ENCODE measurements at regions not wholly inside any gene's neighbourhood (a gene's known extent, or its start where the extent isn't known, plus 50 kb on each side); places are given as distances from the start of the nearest gene placed in this dataset.
A peak's percentile ranks its signal among the peaks of the same experiment; 100 is the strongest.

DNA sequence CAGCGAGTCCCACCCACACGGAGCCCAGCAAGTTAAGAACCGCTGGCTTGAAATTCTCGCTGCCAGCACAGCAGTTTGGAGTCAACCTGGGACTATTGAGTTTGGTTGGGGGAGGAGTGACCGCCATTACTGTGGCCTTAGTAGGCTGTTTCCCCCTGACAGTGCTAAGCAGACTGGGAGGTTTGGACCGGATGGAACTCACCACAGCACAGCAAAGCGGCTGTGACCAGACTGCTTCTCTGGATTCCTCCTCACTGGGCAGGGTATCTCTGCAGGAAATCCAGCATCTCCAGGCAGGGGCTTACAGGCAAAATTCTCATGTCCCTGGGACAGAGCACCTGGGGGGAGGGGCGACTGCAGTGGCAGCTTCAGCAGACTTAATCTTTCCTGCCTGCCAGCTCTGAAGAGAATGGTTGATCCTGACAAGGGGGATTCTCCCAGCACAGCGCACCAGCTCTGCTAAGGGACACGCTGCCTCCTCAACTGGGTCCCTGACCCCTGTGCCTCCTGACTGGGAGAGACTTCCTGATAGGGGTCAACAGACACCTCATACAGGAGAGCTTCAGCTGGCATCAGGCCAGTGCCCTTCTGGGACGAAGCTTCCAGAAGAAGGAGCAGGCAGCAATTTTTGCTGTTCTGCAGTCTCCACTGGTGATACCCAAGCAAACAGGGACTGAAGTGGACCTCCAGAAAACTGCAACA is 425.4 kb downstream of the NYAP2 start:
- H3K14ac ChIP-seq (ENCODE audit: insufficient read depth, low read length) = no peak overlapping the region
- no peaks in the 10 kb centered on the region for H3K79me2 ChIP-seq (ENCODE audit: insufficient read depth, low read length)
- peaks cover 5 to 17% of the 10 kb centered on the region in 2 experiments for H3K4me1 Mint-ChIP-seq
- H3K27me3 ChIP-seq (ENCODE audit: insufficient read depth, low read length) = no peaks in the 10 kb centered on the region
- H3K27ac Mint-ChIP-seq = peak overlapping the region in 1 of 3 experiments; percentile 65; a peak in 2 of 7 replicates
- H2BK15ac ChIP-seq (ENCODE audit: low read depth, low read length) = no peak overlapping the region
- peak; percentile 33 for DNase-seq
- H3K23me2 ChIP-seq (ENCODE audit: insufficient read length, low read depth, low read length, poor library complexity, severe bottlenecking) = no peaks in the 10 kb centered on the region
- no peak overlapping the region for H3K4ac ChIP-seq (ENCODE audit: low read depth, low read length)
- H4K8ac ChIP-seq (replicated peaks; ENCODE audit: insufficient read length, low read depth, low read length) = no peak overlapping the region
- no peak overlapping the region for H4K5ac ChIP-seq (ENCODE audit: insufficient read length, low read depth, low read length)
- H2BK12ac ChIP-seq (ENCODE audit: insufficient read length, low read depth, low read length) = no peak overlapping the region
- H3K56ac ChIP-seq (ENCODE audit: insufficient read length, low read depth, low read length) = no peak overlapping the region
- no CpG with 5 or more reads among the region's 11 CpGs for WGBS (ENCODE audit: extremely low coverage, insufficient read length, low lambda C conversion rate)
- no peaks in the 10 kb centered on the region for H3K79me1 ChIP-seq (ENCODE audit: insufficient read depth, low read depth, low read length, poor library complexity, severe bottlenecking)
- no peak overlapping the region for H2BK120ac ChIP-seq (ENCODE audit: low read depth, low read length, poor library complexity, severe bottlenecking)
- no peak overlapping the region for H2AFZ ChIP-seq (ENCODE audit: low read length)
- H3K27me3 Mint-ChIP-seq (ENCODE audit: low read depth) = no peaks in the 10 kb centered on the region
- H3K9me3 ChIP-seq (ENCODE audit: control insufficient read depth, low read depth, low read length) = no peaks in the 10 kb centered on the region
- no peak overlapping the region for H2AK5ac ChIP-seq (ENCODE audit: insufficient read length, low read length)
- no peaks in the 10 kb centered on the region for H4K20me1 ChIP-seq (ENCODE audit: control insufficient read depth, insufficient read depth, insufficient read length)
- H3K9me3 Mint-ChIP-seq = peaks cover 9 to 17% of the 10 kb centered on the region in 2 experiments; a peak in 4 of 5 replicates
- H3K23ac ChIP-seq (ENCODE audit: insufficient read length, low read depth, low read length) = no peak overlapping the region
- H3K4me3 Mint-ChIP-seq = no peak overlapping the region
- H2BK5ac ChIP-seq (ENCODE audit: insufficient read length, low read length) = no peak overlapping the region
- TF ChIP-seq, protein P1, sequence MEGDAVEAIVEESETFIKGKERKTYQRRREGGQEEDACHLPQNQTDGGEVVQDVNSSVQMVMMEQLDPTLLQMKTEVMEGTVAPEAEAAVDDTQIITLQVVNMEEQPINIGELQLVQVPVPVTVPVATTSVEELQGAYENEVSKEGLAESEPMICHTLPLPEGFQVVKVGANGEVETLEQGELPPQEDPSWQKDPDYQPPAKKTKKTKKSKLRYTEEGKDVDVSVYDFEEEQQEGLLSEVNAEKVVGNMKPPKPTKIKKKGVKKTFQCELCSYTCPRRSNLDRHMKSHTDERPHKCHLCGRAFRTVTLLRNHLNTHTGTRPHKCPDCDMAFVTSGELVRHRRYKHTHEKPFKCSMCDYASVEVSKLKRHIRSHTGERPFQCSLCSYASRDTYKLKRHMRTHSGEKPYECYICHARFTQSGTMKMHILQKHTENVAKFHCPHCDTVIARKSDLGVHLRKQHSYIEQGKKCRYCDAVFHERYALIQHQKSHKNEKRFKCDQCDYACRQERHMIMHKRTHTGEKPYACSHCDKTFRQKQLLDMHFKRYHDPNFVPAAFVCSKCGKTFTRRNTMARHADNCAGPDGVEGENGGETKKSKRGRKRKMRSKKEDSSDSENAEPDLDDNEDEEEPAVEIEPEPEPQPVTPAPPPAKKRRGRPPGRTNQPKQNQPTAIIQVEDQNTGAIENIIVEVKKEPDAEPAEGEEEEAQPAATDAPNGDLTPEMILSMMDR (conservative IDR thresholded peaks at IDR 0.05) = no peak
- no peak overlapping the region for H3T11ph ChIP-seq (ENCODE audit: low read length)
- H2BK20ac ChIP-seq (ENCODE audit: low read depth, low read length, poor library complexity, severe bottlenecking) = no peak overlapping the region
- no peak overlapping the region for H3K4me2 ChIP-seq (ENCODE audit: insufficient read depth, insufficient read length, low read length)
- no peak overlapping the region for H4K91ac ChIP-seq (ENCODE audit: insufficient read length, low read depth, low read length)
- H3K36me3 Mint-ChIP-seq (ENCODE audit: insufficient read depth in 1 of 3, low read depth in 3 of 3) = peaks cover 0 to 2% (median 0%) of the 10 kb centered on the region in 3 experiments; a peak in 2 of 7 replicates
- H3K4me1 ChIP-seq (ENCODE audit: insufficient read depth, low read length) = no peaks in the 10 kb centered on the region
- H3K9ac ChIP-seq (ENCODE audit: extremely low read depth, insufficient read length, low read length) = no peak overlapping the region
- no peak overlapping the region for H3K27ac ChIP-seq (ENCODE audit: insufficient read length, low read depth, low read length)
- H3K18ac ChIP-seq (ENCODE audit: insufficient read length, low read depth, low read length) = no peak overlapping the region

All from H9 (cell line).